DND-41 (cell line): ENCODE measurements at regions not wholly inside any gene's neighbourhood (a gene's known extent, or its start where the extent isn't known, plus 50 kb on each side); places are given as distances from the start of the nearest gene placed in this dataset.

Experiments
- ATAC-seq: fragments of 200-7000 bp; cut with Tn5 transposase; 3 replicates; pipeline ENCODE4 v1.9.1; 2021; ENCODE audit warnings: low read depth; ENCODE audit not compliant: insufficient read depth
- DNase-seq: peaks from one replicate; pipeline ENCODE4 v3.0.0-alpha.2; 2020
- H2AFZ ChIP-seq: 2 replicates; pipeline ENCODE4 v1.6.0; 2012; ENCODE audit warnings: low read depth, low read length
- H3K27ac ChIP-seq: 2 replicates; pipeline ENCODE4 v1.5.1; 2012; ENCODE audit warnings: low read length, inconsistent platforms
- H3K27me3 ChIP-seq: fragments of 200-600 bp; sonication (generic); 2 replicates; pipeline ENCODE4 v1.6.0; 2012; ENCODE audit warnings: low read length, mild to moderate bottlenecking, inconsistent platforms; ENCODE audit not compliant: insufficient read depth, poor library complexity
- H3K36me3 ChIP-seq: 2 replicates; pipeline ENCODE4 v1.5.1; 2012; ENCODE audit warnings: low read length, inconsistent platforms; ENCODE audit not compliant: insufficient read depth
- H3K4me1 ChIP-seq: 2 replicates; pipeline ENCODE4 v1.5.1; 2012; ENCODE audit warnings: mild to moderate bottlenecking, low read length; ENCODE audit not compliant: insufficient read depth
- H3K4me2 ChIP-seq: 2 replicates; pipeline ENCODE4 v1.6.0; 2012; ENCODE audit warnings: mild to moderate bottlenecking, moderate library complexity, low read length, inconsistent platforms; ENCODE audit not compliant: insufficient read depth
- H3K4me3 ChIP-seq, 2 experiments: fragments of 200-600 bp in 1 of 2; shearing (Covaris generic) in 1 of 2; 2 replicates each; pipeline ENCODE4 v1.5.1; 2012 to 2016; ENCODE audit warnings: inconsistent platforms in 2 of 2, low read length in 2 of 2, mild to moderate bottlenecking in 2 of 2, low read depth in 1 of 2, moderate library complexity in 1 of 2
- H3K79me2 ChIP-seq: 2 replicates; pipeline ENCODE4 v1.6.0; 2012; ENCODE audit warnings: low read length, inconsistent platforms; ENCODE audit not compliant: insufficient read depth
- H3K9ac ChIP-seq: 2 replicates; pipeline ENCODE4 v1.6.0; 2012; ENCODE audit warnings: low read depth, mild to moderate bottlenecking, inconsistent platforms, low read length, moderate library complexity
- H3K9me3 ChIP-seq: 2 replicates; pipeline ENCODE4 v1.5.1; 2012; ENCODE audit warnings: low read length, moderate library complexity, mild to moderate bottlenecking, inconsistent platforms; ENCODE audit not compliant: insufficient read depth, severe bottlenecking
- H4K20me1 ChIP-seq: 2 replicates; pipeline ENCODE4 v1.6.0; 2012; ENCODE audit warnings: low read length; ENCODE audit not compliant: insufficient read depth
- CTCF ChIP-seq: IDR thresholded peaks from 2 replicates; pipeline ENCODE4 v1.5.1; 2012; ENCODE audit warnings: borderline replicate concordance, low read length, moderate library complexity, mild to moderate bottlenecking; ENCODE audit not compliant: poor library complexity, severe bottlenecking; ENCODE audit errors: extremely low read depth
- EZH2 ChIP-seq: IDR thresholded peaks from 3 replicates; pipeline ENCODE4 v1.6.1; 2012; ENCODE audit warnings: borderline replicate concordance, low read depth, mild to moderate bottlenecking, moderate library complexity, low read length, inconsistent platforms; ENCODE audit not compliant: severe bottlenecking

- no peak for ATAC-seq
- no peak overlapping the region for H2AFZ ChIP-seq
Measured at GRCh38 chr6:145047891-145048290, 687.4 kb downstream of the EPM2A start.

GRCh38 chr6:145051661-145052060, 683.7 kb downstream of the EPM2A start:
- Histone ChIP-seq H3K9me3 (no peaks in the 10 kb centered on the region), H3K4me3 (no peak overlapping the region), H3K79me2 (no peaks in the 10 kb centered on the region), H3K27ac (no peak overlapping the region), H3K9ac (no peak overlapping the region), H3K36me3 (no peaks in the 10 kb centered on the region), H3K4me2 (no peak overlapping the region), H3K4me1 (no peaks in the 10 kb centered on the region), H4K20me1 (no peaks in the 10 kb centered on the region), H3K27me3 (no peaks in the 10 kb centered on the region), H2AFZ (no peak overlapping the region)
- TF ChIP-seq EZH2 (no peak), CTCF (no peak)
- ATAC-seq (no peak), DNase-seq (no peak)

More at GRCh38 chr6:145047891-145048290, 687.4 kb downstream of the EPM2A start:
- no peak for TF ChIP-seq CTCF
- no peak for TF ChIP-seq EZH2
- H3K36me3 ChIP-seq: no peaks in the 10 kb centered on the region
- no peaks in the 10 kb centered on the region for H3K9me3 ChIP-seq
- H3K27me3 ChIP-seq: no peaks in the 10 kb centered on the region
- H3K4me1 ChIP-seq: no peaks in the 10 kb centered on the region
- no peak overlapping the region for H3K4me3 ChIP-seq
- H3K4me2 ChIP-seq: no peak overlapping the region
- H3K79me2 ChIP-seq: no peaks in the 10 kb centered on the region
- no peaks in the 10 kb centered on the region for H4K20me1 ChIP-seq
- DNase-seq: no peak
- H3K9ac ChIP-seq: no peak overlapping the region
- H3K27ac ChIP-seq: no peak overlapping the region

GRCh38 chr6:145055567-145055966, 679.8 kb downstream of the EPM2A start:
- H3K79me2 ChIP-seq: no peaks in the 10 kb centered on the region
- no peaks in the 10 kb centered on the region for H3K27me3 ChIP-seq
- DNase-seq: no peak
- no peak for ATAC-seq
- no peak overlapping the region for H3K4me3 ChIP-seq
- no peak overlapping the region for H3K9ac ChIP-seq
- no peak overlapping the region for H3K27ac ChIP-seq
- no peaks in the 10 kb centered on the region for H4K20me1 ChIP-seq
- no peaks in the 10 kb centered on the region for H3K4me1 ChIP-seq
- H3K9me3 ChIP-seq: no peaks in the 10 kb centered on the region
- TF ChIP-seq EZH2 (no peak), CTCF (no peak)
- H2AFZ ChIP-seq: no peak overlapping the region
- H3K4me2 ChIP-seq: no peak overlapping the region
- no peaks in the 10 kb centered on the region for H3K36me3 ChIP-seq

- no peak overlapping the region for H3K4me3 ChIP-seq
- H3K79me2 ChIP-seq: no peaks in the 10 kb centered on the region
- H3K4me1 ChIP-seq: no peaks in the 10 kb centered on the region
- no peaks in the 10 kb centered on the region for H3K9me3 ChIP-seq
- DNase-seq (no peak), ATAC-seq (no peak)
- H2AFZ ChIP-seq: no peak overlapping the region
- H3K36me3 ChIP-seq: no peaks in the 10 kb centered on the region
- no peak overlapping the region for H3K27ac ChIP-seq
- H3K4me2 ChIP-seq: no peak overlapping the region
- no peak for TF ChIP-seq EZH2
- H4K20me1 ChIP-seq: no peaks in the 10 kb centered on the region
- no peak overlapping the region for H3K9ac ChIP-seq
- no peaks in the 10 kb centered on the region for H3K27me3 ChIP-seq
Measured at GRCh38 chr6:145060714-145061113, 674.6 kb downstream of the EPM2A start.
